ENCODE measurements at regions not wholly inside any gene's neighbourhood (a gene's known extent, or its start where the extent isn't known, plus 50 kb on each side); places are given as distances from the start of the nearest gene placed in this dataset.

DNA sequence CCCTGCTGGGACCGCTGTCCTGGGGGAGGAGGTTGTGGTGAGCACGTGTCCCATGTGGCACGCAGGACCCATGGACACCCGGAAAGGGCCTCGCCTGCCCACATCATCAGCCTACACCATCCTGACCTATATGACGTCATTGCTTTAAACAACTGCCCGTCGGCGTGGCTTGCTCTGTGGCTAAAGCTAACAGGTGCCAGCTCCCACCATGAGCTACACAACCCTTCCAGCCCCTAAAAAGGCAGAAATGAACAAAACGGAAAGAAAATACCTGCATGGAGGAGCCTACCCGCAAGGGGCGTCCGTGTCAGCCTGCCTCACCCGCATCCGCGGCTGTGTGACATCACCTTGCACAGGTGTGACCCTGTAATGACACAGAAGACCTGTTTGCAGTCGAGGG, 481.8 kb downstream of the BRD1 start:
- no peak for TF ChIP-seq EZH2 (IDR thresholded peaks at IDR 0.05; ENCODE audit: insufficient read depth, poor library complexity, severe bottlenecking)
- TF ChIP-seq EZH2phosphoT487 (IDR thresholded peaks at IDR 0.05; ENCODE audit: insufficient read depth, low read depth), result no peak
